ENCODE measurements at regions not wholly inside any gene's neighbourhood (a gene's known extent, or its start where the extent isn't known, plus 50 kb on each side); places are given as distances from the start of the nearest gene placed in this dataset.

DNA sequence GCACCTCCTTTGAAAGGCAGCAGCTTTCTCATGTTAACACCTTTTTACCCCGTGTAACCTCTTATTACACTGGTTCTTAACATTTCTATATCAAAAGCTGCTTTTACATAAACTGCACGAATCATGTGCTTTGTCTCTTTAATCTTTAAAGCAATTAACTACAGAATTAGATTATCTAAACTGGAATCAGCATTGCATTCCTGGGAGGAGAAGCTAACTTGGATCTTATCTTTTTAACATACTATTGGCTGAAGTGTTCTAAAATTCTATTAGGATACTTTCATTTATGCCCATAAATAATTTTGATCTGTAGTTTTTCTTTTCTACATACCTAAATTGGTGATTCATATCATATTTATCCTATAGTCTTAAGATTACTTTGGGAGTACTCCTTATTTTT is 428.4 kb upstream of the IGFBP3 start:
- no peak for TF ChIP-seq POU2F2 (IDR thresholded peaks at IDR 0.05; ENCODE audit: low read depth, low read length)
- no peak for TF ChIP-seq POLR2AphosphoS5 (IDR thresholded peaks at IDR 0.05; ENCODE audit: low read depth, low read length)
- TF ChIP-seq SPI1 (IDR thresholded peaks at IDR 0.05; ENCODE audit: low read depth, low read length) = no peak
- no peak for TF ChIP-seq TAF1 (IDR thresholded peaks at IDR 0.05; ENCODE audit: low read depth, low read length)
- TF ChIP-seq POLR2A (IDR thresholded peaks at IDR 0.05; ENCODE audit: low read depth, low read length) = no peak
- TF ChIP-seq PAX5 (IDR thresholded peaks at IDR 0.05; ENCODE audit: insufficient read depth, low read length, severe bottlenecking) = no peak
- FAIRE-seq (no peak), DNase-seq (ENCODE audit: insufficient read length, low spot score) (no peak)

DNA sequence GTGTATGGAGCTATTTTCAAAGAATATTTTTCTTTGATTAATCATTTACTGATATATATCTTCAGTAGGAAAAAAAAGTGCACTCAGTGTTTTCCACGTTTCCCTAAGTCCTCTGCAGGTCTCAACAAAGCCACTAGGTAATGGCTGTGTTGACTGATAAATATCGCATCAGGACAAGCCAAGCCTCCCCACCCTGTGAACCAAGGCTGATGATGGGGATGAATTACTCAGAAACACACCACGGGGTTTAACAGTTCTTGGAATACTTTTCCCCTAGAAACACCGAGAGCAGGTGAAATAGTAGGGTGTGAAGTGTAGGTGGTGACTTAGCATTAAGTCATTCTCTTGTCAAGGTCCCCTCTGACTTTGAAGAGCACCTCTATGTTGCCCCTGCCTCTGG is 423.5 kb upstream of the IGFBP3 start:
- FAIRE-seq = no peak
- DNase-seq (ENCODE audit: insufficient read length, low spot score) = no peak

DNA sequence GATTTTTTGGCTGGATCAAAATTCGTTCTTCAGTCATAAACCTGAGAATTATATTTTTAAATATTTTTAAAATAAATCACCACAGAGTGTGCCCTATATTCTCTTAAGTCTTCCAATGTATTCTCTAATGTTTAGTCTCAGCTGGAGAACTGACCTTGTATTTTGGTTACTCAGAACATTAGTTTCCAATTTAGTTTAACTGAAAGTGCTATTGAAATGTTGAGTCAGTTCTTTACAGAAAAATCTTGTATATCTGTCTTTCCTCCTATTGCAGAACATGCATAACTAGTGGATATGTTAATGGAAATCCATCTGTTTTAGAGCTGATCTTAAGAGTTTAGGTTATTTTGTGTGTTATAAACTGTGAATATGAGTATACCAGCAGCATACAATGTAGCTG is 422.7 kb upstream of the IGFBP3 start:
- DNase-seq (ENCODE audit: insufficient read length, low spot score) = no peak
- TF ChIP-seq SPI1 (IDR thresholded peaks at IDR 0.05; ENCODE audit: low read depth, low read length) = no peak
- no peak for TF ChIP-seq PAX5 (IDR thresholded peaks at IDR 0.05; ENCODE audit: insufficient read depth, low read length, severe bottlenecking)
- TF ChIP-seq POLR2A (IDR thresholded peaks at IDR 0.05; ENCODE audit: low read depth, low read length) = no peak
- TF ChIP-seq TAF1 (IDR thresholded peaks at IDR 0.05; ENCODE audit: low read depth, low read length) = no peak
- TF ChIP-seq POLR2AphosphoS5 (IDR thresholded peaks at IDR 0.05; ENCODE audit: low read depth, low read length) = no peak
- no peak for TF ChIP-seq POU2F2 (IDR thresholded peaks at IDR 0.05; ENCODE audit: low read depth, low read length)
- no peak for FAIRE-seq

More for the DNA sequence above, 423.5 kb upstream of the IGFBP3 start:
- no peak for TF ChIP-seq TAF1 (IDR thresholded peaks at IDR 0.05; ENCODE audit: low read depth, low read length)
- TF ChIP-seq SPI1 (IDR thresholded peaks at IDR 0.05; ENCODE audit: low read depth, low read length) = no peak
- no peak for TF ChIP-seq PAX5 (IDR thresholded peaks at IDR 0.05; ENCODE audit: insufficient read depth, low read length, severe bottlenecking)
- TF ChIP-seq POLR2AphosphoS5 (IDR thresholded peaks at IDR 0.05; ENCODE audit: low read depth, low read length) = no peak
- no peak for TF ChIP-seq POLR2A (IDR thresholded peaks at IDR 0.05; ENCODE audit: low read depth, low read length)
- TF ChIP-seq POU2F2 (IDR thresholded peaks at IDR 0.05; ENCODE audit: low read depth, low read length) = no peak

DNA sequence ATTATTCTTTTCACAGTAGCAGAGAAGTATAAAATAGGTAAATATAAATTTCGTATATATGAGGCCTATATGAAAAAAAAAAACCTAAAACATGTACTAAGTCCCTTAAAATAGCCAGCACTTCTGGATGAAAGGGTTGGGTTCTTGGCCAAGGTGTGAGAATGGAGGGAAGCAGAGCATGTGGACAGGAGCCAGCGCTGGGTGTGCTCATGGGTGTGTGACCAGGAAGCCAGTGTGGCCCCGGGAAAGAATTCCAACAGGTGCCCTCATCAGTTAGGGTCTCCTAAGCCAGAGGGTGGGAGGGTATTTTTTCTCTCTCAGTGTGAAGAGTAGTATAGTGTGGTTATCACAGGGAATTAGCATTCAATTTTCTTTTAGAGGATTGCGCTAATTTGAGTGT is 401.9 kb upstream of the IGFBP3 start:
- DNase-seq (ENCODE audit: insufficient read length, low spot score) (no peak), FAIRE-seq (no peak)
- TF ChIP-seq TAF1 (IDR thresholded peaks at IDR 0.05; ENCODE audit: low read depth, low read length) (no peak), POLR2A (IDR thresholded peaks at IDR 0.05; ENCODE audit: low read depth, low read length) (no peak), POU2F2 (IDR thresholded peaks at IDR 0.05; ENCODE audit: low read depth, low read length) (no peak), SPI1 (IDR thresholded peaks at IDR 0.05; ENCODE audit: low read depth, low read length) (no peak), PAX5 (IDR thresholded peaks at IDR 0.05; ENCODE audit: insufficient read depth, low read length, severe bottlenecking) (no peak), POLR2AphosphoS5 (IDR thresholded peaks at IDR 0.05; ENCODE audit: low read depth, low read length) (no peak)

DNA sequence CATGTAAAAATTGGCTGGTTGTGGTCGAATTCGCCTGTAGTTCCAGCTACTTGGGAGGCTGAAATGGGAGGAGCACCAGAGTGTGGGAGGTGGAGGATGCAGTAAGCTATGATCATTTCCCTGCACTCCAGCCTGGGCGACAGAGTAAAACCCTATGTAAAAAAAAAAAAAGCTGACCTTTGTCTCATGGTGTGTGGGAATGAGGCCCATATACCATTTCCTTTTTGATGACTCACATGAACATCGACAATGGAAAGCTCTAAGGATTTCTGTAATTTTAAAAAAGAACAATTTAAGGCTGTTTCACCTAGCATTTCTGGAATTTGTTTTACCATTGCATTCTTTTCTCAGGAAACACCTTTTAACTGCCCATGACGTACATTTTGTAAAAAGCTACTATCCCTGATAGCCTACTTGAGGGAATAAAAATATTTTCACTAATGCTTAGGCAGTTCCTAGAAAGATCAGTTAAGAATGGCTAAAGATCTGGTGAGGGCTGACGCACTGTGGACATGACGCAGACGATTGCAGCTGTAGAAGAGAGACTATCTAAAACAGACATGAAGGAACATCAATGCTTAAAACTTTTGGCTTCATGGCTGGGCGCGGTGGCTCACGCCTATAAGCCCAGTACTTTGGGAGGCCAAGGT is 400.6 kb upstream of the IGFBP3 start:
- FAIRE-seq (no peak), DNase-seq (ENCODE audit: insufficient read length, low spot score) (no peak)
- no peak for TF ChIP-seq TAF1 (IDR thresholded peaks at IDR 0.05; ENCODE audit: low read depth, low read length)
- TF ChIP-seq POLR2A (IDR thresholded peaks at IDR 0.05; ENCODE audit: low read depth, low read length) = no peak
- TF ChIP-seq SPI1 (IDR thresholded peaks at IDR 0.05; ENCODE audit: low read depth, low read length) = no peak

DNA sequence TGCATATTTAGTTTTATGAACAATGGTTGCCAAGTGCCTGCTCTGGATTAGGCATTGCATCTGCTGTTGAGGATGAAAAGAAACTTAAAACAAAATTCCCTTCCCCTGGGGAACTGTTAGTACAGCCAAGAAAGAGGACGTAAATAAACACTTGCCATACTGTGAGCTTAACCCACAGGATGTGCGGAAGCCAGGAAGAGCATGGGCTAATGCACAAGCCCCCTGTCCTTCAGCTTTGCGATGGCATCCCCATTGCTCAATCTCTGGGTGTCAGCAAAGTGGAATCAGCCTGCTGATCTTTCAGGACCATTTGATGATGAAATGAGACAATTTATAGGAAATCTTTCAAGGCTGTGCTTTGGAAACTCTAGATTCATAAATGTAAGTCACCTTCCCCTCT is 399.9 kb upstream of the IGFBP3 start:
- FAIRE-seq = no peak
- no peak for TF ChIP-seq POLR2AphosphoS5 (IDR thresholded peaks at IDR 0.05; ENCODE audit: low read depth, low read length)
- TF ChIP-seq SPI1 (IDR thresholded peaks at IDR 0.05; ENCODE audit: low read depth, low read length) = no peak
- no peak for TF ChIP-seq PAX5 (IDR thresholded peaks at IDR 0.05; ENCODE audit: insufficient read depth, low read length, severe bottlenecking)
- no peak for TF ChIP-seq TAF1 (IDR thresholded peaks at IDR 0.05; ENCODE audit: low read depth, low read length)
- TF ChIP-seq POU2F2 (IDR thresholded peaks at IDR 0.05; ENCODE audit: low read depth, low read length) = no peak
- TF ChIP-seq POLR2A (IDR thresholded peaks at IDR 0.05; ENCODE audit: low read depth, low read length) = no peak
- DNase-seq (ENCODE audit: insufficient read length, low spot score) = no peak

DNA sequence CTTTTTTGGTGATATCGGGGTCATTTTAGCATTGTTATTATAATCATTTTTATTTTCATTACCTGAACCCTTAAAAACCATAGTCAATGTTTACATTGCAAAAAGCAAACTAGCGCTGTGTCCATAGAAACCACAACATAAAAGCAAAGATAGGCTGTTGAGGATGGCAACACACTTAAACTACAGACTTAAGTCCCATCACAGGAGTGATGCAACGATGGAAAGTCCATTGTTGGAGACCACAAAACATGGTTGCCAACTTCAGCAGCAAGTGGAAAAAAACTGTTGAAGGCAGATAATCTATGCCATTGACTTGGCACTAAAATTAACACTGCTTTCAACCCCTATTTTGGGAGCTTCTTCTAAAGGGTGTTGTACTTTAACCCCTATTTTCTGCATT is 398.8 kb upstream of the IGFBP3 start:
- DNase-seq (ENCODE audit: insufficient read length, low spot score) (no peak), FAIRE-seq (no peak)
- TF ChIP-seq POLR2A (IDR thresholded peaks at IDR 0.05; ENCODE audit: low read depth, low read length) = no peak
- no peak for TF ChIP-seq SPI1 (IDR thresholded peaks at IDR 0.05; ENCODE audit: low read depth, low read length)
- no peak for TF ChIP-seq TAF1 (IDR thresholded peaks at IDR 0.05; ENCODE audit: low read depth, low read length)
- no peak for TF ChIP-seq PAX5 (IDR thresholded peaks at IDR 0.05; ENCODE audit: insufficient read depth, low read length, severe bottlenecking)
- no peak for TF ChIP-seq POLR2AphosphoS5 (IDR thresholded peaks at IDR 0.05; ENCODE audit: low read depth, low read length)
- TF ChIP-seq POU2F2 (IDR thresholded peaks at IDR 0.05; ENCODE audit: low read depth, low read length) = no peak

DNA sequence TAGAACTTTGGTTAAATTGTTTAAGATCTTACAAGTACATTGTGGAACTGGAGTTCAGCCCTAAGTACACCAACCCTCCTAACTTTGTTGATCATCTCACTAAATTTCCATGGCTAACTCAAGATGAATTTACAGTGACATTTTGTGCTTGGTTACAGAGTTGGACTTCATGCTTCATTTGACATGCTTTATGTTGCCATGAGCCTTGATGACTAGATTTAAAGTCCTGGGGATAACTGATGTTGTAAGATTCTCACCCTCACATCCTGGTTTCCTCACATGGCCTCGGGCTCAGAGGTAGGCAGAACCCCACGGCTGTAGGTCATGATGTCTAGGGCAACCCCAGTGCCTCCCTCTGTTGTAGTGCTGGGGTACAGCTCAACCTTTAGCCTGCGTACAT is 397.2 kb upstream of the IGFBP3 start:
- no peak for DNase-seq (ENCODE audit: insufficient read length, low spot score)
- TF ChIP-seq POLR2A (IDR thresholded peaks at IDR 0.05; ENCODE audit: low read depth, low read length) (no peak), POLR2AphosphoS5 (IDR thresholded peaks at IDR 0.05; ENCODE audit: low read depth, low read length) (no peak), TAF1 (IDR thresholded peaks at IDR 0.05; ENCODE audit: low read depth, low read length) (no peak), PAX5 (IDR thresholded peaks at IDR 0.05; ENCODE audit: insufficient read depth, low read length, severe bottlenecking) (no peak), POU2F2 (IDR thresholded peaks at IDR 0.05; ENCODE audit: low read depth, low read length) (no peak), SPI1 (IDR thresholded peaks at IDR 0.05; ENCODE audit: low read depth, low read length) (no peak)
- no peak for FAIRE-seq

DNA sequence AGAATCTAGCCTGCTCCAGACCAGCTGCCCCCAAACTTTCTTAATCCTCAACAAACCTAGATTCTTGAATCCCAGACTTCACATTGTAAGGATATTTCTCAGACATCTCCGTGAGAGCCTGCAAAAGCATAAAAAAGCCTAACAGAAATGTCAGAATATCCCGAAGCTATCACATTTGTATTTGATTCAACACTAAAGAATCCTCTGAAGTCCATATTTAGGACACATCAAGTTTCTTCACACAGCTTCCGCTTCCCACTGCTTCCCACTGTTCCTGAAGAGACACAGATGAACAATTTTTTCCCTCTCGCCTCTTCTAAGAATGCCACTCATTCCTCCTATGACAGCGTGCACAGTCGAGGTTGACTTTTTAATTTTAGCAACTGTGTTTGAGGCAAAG is 396.2 kb upstream of the IGFBP3 start:
- FAIRE-seq = no peak
- DNase-seq (ENCODE audit: insufficient read length, low spot score) = no peak
- no peak for TF ChIP-seq POLR2A (IDR thresholded peaks at IDR 0.05; ENCODE audit: low read depth, low read length)
- no peak for TF ChIP-seq SPI1 (IDR thresholded peaks at IDR 0.05; ENCODE audit: low read depth, low read length)
- TF ChIP-seq PAX5 (IDR thresholded peaks at IDR 0.05; ENCODE audit: insufficient read depth, low read length, severe bottlenecking) = no peak
- no peak for TF ChIP-seq POU2F2 (IDR thresholded peaks at IDR 0.05; ENCODE audit: low read depth, low read length)
- TF ChIP-seq POLR2AphosphoS5 (IDR thresholded peaks at IDR 0.05; ENCODE audit: low read depth, low read length) = no peak
- no peak for TF ChIP-seq TAF1 (IDR thresholded peaks at IDR 0.05; ENCODE audit: low read depth, low read length)

DNA sequence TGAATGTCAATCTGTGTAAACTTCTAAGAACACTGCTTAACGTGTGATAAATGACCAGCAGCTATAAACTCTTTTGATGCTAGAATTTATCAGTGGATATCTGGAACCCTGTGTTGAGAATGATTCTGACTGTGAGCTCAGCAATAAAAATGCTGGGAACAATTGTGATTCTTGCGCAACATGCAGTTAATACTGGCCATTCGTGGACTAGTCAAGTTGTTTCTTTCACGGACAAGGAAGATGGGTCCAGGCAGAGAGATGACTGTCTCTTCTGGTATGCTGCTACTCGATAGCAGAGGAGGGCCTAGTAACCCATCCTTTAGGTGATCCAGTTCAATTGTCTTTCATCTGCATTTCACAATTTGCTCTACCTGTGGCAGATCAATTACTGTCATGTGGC is 394.8 kb upstream of the IGFBP3 start:
- no peak for TF ChIP-seq PAX5 (IDR thresholded peaks at IDR 0.05; ENCODE audit: insufficient read depth, low read length, severe bottlenecking)
- TF ChIP-seq POU2F2 (IDR thresholded peaks at IDR 0.05; ENCODE audit: low read depth, low read length) = no peak
- TF ChIP-seq TAF1 (IDR thresholded peaks at IDR 0.05; ENCODE audit: low read depth, low read length) = no peak
- TF ChIP-seq POLR2A (IDR thresholded peaks at IDR 0.05; ENCODE audit: low read depth, low read length) = no peak
- no peak for TF ChIP-seq SPI1 (IDR thresholded peaks at IDR 0.05; ENCODE audit: low read depth, low read length)
- TF ChIP-seq POLR2AphosphoS5 (IDR thresholded peaks at IDR 0.05; ENCODE audit: low read depth, low read length) = no peak
- FAIRE-seq (no peak), DNase-seq (ENCODE audit: insufficient read length, low spot score) (no peak)
